ENCODE measurements at regions not wholly inside any gene's neighbourhood (a gene's known extent, or its start where the extent isn't known, plus 50 kb on each side); places are given as distances from the start of the nearest gene placed in this dataset.

- WGBS, 2 donors: 71 to 89% methylated on average over 1 of the region's 1 CpG
- H3K27me3 ChIP-seq: no peaks in the 10 kb centered on the region
- H3K4me1 ChIP-seq: no peaks in the 10 kb centered on the region
- no peak overlapping the region for H3K4me3 ChIP-seq (replicated peaks in 1 of 3)
- no peak for TF ChIP-seq CTCF (IDR thresholded peaks at IDR 0.05)
- TF ChIP-seq POLR2A (IDR thresholded peaks at IDR 0.05): no peak
- H3K27ac ChIP-seq: no peak overlapping the region
- no peak for DNase-seq
- intact Hi-C loops (cut with DNase I): no loop called here
- no peaks in the 10 kb centered on the region for H3K9me3 ChIP-seq
- no peaks in the 10 kb centered on the region for H3K36me3 ChIP-seq
Observed at GRCh38 chrX:145936769-145937168, 119.1 kb downstream of the SLITRK2 start.

GRCh38 chrX:145949056-145949455 lies 131.4 kb downstream of the SLITRK2 start:
- Histone ChIP-seq H3K27ac (no peak overlapping the region), H3K36me3 (no peaks in the 10 kb centered on the region), H3K4me3 (replicated peaks in 1 of 3) (no peak overlapping the region), H3K27me3 (no peaks in the 10 kb centered on the region), H3K4me1 (no peaks in the 10 kb centered on the region), H3K9me3 (no peaks in the 10 kb centered on the region)
- WGBS, 2 donors: 59 to 67% methylated on average over 3 of the region's 3 CpGs
- no peak for TF ChIP-seq POLR2A (IDR thresholded peaks at IDR 0.05)
- no peak for TF ChIP-seq CTCF (IDR thresholded peaks at IDR 0.05)
- DNase-seq: no peak
- intact Hi-C loops (cut with DNase I): no loop called here

- Histone ChIP-seq H3K27me3 (no peaks in the 10 kb centered on the region), H3K4me1 (no peaks in the 10 kb centered on the region), H3K9me3 (no peaks in the 10 kb centered on the region), H3K27ac (no peak overlapping the region), H3K36me3 (no peaks in the 10 kb centered on the region), H3K4me3 (replicated peaks in 1 of 3) (no peak overlapping the region)
- intact Hi-C loops (cut with DNase I): no loop called here
- no peak for DNase-seq
- TF ChIP-seq CTCF (IDR thresholded peaks at IDR 0.05) (no peak), POLR2A (IDR thresholded peaks at IDR 0.05) (no peak)
Observed at GRCh38 chrX:145953628-145954027, 136.0 kb downstream of the SLITRK2 start.

- Histone ChIP-seq H3K27ac (no peak overlapping the region), H3K27me3 (no peaks in the 10 kb centered on the region), H3K4me1 (no peaks in the 10 kb centered on the region), H3K4me3 (replicated peaks in 1 of 3) (no peak overlapping the region), H3K36me3 (no peaks in the 10 kb centered on the region), H3K9me3 (no peaks in the 10 kb centered on the region)
- intact Hi-C loops (cut with DNase I): no loop called here
- TF ChIP-seq CTCF (IDR thresholded peaks at IDR 0.05) (no peak), POLR2A (IDR thresholded peaks at IDR 0.05) (no peak)
- DNase-seq: no peak
- WGBS, 2 donors: 78 to 85% methylated on average over 3 of the region's 3 CpGs
Observed at GRCh38 chrX:145990051-145990450, 172.4 kb downstream of the SLITRK2 start.

GRCh38 chrX:146006637-146007036 lies 189.0 kb downstream of the SLITRK2 start:
- no peak for DNase-seq
- WGBS, 2 donors: 85 to 92% methylated on average over 3 of the region's 3 CpGs
- H3K27ac ChIP-seq: no peak overlapping the region
- H3K36me3 ChIP-seq: no peaks in the 10 kb centered on the region
- no peaks in the 10 kb centered on the region for H3K27me3 ChIP-seq
- no peaks in the 10 kb centered on the region for H3K9me3 ChIP-seq
- intact Hi-C loops (cut with DNase I): no loop called here
- no peak for TF ChIP-seq CTCF (IDR thresholded peaks at IDR 0.05)
- H3K4me3 ChIP-seq (replicated peaks in 1 of 3): no peak overlapping the region
- no peaks in the 10 kb centered on the region for H3K4me1 ChIP-seq
